ENCODE measurements at regions not wholly inside any gene's neighbourhood (a gene's known extent, or its start where the extent isn't known, plus 50 kb on each side); places are given as distances from the start of the nearest gene placed in this dataset.

DNA sequence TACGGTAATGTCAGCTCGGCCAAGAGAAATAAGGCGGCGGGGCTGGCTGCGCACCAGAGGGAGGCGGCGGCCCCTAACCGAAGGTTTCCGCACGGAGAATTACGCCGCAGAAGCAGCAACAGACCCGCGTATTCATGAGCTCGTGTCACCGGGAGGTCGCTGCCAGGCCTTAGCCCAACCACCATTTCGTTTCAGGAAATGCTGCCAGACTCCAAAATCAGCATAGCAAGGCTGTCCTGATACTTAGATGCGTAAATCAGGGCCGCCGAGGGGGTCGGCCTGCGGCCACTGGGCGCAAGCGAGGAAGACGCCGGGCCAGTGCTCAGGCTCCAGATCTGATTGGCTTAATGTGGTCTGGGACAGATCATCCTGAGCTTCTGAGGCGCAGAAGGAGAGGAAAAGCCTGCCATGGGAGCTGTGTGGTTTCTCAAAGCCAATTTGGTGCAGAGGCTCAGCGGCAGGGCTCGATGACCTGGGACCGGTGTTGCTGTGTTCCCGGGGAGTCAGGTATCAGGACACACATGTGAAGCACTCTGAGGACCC is 247.9 kb downstream of the BAMBI start:
- H3K27ac ChIP-seq: no peak overlapping the region
- H3K4me3 ChIP-seq (ENCODE audit: low read depth, low read length): no peak overlapping the region
- H3K27me3 ChIP-seq (ENCODE audit: insufficient read depth, low read depth, severe bottlenecking): peaks cover 5% of the 10 kb centered on the region
- TF ChIP-seq, protein P1, sequence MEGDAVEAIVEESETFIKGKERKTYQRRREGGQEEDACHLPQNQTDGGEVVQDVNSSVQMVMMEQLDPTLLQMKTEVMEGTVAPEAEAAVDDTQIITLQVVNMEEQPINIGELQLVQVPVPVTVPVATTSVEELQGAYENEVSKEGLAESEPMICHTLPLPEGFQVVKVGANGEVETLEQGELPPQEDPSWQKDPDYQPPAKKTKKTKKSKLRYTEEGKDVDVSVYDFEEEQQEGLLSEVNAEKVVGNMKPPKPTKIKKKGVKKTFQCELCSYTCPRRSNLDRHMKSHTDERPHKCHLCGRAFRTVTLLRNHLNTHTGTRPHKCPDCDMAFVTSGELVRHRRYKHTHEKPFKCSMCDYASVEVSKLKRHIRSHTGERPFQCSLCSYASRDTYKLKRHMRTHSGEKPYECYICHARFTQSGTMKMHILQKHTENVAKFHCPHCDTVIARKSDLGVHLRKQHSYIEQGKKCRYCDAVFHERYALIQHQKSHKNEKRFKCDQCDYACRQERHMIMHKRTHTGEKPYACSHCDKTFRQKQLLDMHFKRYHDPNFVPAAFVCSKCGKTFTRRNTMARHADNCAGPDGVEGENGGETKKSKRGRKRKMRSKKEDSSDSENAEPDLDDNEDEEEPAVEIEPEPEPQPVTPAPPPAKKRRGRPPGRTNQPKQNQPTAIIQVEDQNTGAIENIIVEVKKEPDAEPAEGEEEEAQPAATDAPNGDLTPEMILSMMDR (IDR thresholded peaks at IDR 0.05; ENCODE audit: low read depth, low read length): no peak
- H3K9me3 ChIP-seq (ENCODE audit: severe bottlenecking): no peaks in the 10 kb centered on the region
- no peak for DNase-seq
- no peaks in the 10 kb centered on the region for H3K36me3 ChIP-seq

DNA sequence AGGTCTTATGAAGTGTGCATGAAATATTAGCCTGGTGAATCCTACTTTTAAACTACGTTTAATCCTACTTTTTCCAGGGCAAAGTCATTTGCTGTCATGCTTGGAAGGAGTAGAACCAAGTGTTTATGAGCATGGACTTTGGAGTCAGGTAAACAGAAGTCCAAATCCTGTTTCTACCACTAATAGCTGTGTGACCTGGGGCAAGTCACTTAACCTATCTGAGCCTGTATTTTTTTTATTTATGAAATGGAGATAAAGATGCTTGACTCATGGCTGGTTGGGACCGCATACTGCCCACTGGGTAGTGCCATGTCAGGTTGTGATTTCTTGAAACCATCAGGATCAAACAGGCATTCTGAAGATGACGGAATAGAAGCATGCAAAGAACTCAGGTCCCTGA is 249.6 kb downstream of the BAMBI start:
- TF ChIP-seq, protein P1 (IDR thresholded peaks at IDR 0.05; ENCODE audit: low read depth, low read length): no peak
- no peak overlapping the region for H3K27ac ChIP-seq
- no peak overlapping the region for H3K4me3 ChIP-seq (ENCODE audit: low read depth, low read length)
- H3K36me3 ChIP-seq: no peaks in the 10 kb centered on the region
- no peaks in the 10 kb centered on the region for H3K9me3 ChIP-seq (ENCODE audit: severe bottlenecking)
- H3K27me3 ChIP-seq (ENCODE audit: insufficient read depth, low read depth, severe bottlenecking): peaks cover 2% of the 10 kb centered on the region
- DNase-seq: no peak

DNA sequence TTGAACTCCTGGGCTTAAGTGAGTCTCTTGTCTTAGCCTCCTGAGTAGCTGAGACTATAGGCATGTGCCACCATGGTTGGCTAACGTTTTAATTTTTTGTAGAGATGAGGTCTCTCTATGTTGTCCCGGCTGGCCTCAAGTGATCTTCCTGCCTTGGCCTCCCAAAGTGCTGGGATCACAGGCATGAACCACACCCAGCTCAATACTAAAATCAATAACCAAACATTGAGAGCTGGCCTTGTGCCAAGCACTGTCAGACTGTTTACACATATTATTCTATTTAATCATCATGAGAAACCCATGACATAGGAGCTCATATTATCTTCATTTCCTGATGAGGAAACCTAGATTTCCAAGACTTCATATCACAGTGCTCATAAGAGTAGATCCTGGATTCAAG is 251.2 kb downstream of the BAMBI start:
- Histone ChIP-seq H3K27ac (no peak overlapping the region), H3K27me3 (ENCODE audit: insufficient read depth, low read depth, severe bottlenecking) (peaks cover 2% of the 10 kb centered on the region), H3K36me3 (no peaks in the 10 kb centered on the region), H3K9me3 (ENCODE audit: severe bottlenecking) (no peaks in the 10 kb centered on the region), H3K4me3 (ENCODE audit: low read depth, low read length) (no peak overlapping the region)
- no peak for DNase-seq
- TF ChIP-seq, protein P1 (IDR thresholded peaks at IDR 0.05; ENCODE audit: low read depth, low read length): no peak

DNA sequence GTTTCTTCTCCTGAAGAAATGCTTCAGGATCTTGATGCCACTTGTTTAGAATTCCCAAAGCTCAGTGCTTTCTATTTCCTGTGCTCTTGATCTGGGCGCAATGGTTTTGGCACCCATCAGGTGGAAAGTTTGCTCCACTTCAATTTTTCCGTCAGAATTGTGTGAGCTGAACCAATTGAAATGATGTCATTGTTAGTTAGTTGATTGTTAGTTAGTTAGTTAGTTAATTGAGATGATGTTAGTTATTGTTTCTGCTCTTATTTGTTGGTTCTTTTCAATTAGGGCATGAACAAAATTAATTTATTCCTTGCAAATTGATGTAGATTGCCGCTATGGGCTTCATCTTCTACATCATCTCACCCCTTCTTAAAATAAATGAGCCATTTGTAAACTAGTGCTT is 252.6 kb downstream of the BAMBI start:
- no peaks in the 10 kb centered on the region for H3K27me3 ChIP-seq (ENCODE audit: insufficient read depth, low read depth, severe bottlenecking)
- H3K4me3 ChIP-seq (ENCODE audit: low read depth, low read length): no peak overlapping the region
- no peak overlapping the region for H3K27ac ChIP-seq
- TF ChIP-seq, protein P1 (IDR thresholded peaks at IDR 0.05; ENCODE audit: low read depth, low read length): no peak
- H3K36me3 ChIP-seq: no peaks in the 10 kb centered on the region
- no peak for DNase-seq
- no peaks in the 10 kb centered on the region for H3K9me3 ChIP-seq (ENCODE audit: severe bottlenecking)

DNA sequence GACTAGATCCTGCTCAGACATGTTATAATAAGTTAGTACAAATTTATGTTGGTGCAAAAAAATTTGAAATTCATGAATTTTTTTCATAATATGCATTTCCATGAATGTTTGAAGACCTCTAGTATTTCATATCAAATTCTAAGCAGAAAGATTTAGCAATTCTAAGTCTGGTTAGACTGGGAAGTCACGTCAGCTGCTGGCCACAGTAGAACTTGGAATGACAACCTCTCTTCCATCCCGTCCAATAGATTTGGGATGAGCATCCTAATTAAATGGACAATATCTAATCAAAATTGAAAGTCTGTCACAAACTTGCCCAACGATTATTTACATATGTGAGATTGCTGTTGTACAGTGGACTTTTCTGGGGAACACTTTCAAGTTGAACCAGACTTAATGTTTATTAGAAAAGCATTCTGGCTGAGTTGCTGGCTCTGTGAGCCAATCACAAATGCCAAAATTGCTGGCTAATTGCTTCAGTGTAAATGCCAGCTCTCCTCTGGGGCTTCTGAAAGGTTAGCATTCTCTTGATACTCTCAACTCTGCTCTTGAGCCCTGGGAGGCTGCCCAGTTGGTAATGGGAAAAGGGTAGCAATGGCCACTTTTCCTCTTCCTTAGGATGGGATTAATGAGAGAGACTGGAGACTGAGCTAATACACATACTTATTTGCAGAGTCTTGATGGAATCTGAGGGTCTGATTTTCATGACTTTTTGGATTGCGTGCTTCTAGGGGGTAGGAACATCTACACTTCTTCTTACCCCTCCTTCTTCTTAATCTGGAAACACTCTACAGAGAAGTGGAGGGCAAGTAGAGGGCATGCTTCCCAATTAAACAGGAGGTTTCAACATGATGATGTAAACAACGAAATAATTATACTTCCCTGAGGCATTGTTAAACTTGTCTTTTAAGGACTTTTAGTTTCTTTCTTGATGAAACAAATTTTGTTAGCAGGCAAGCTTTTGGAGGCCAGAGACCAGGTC is 253.5 kb downstream of the BAMBI start:
- H3K4me3 ChIP-seq (ENCODE audit: low read depth, low read length): no peak overlapping the region
- H3K36me3 ChIP-seq: no peaks in the 10 kb centered on the region
- TF ChIP-seq, protein P1 (IDR thresholded peaks at IDR 0.05; ENCODE audit: low read depth, low read length): no peak
- no peak for DNase-seq
- no peak overlapping the region for H3K27ac ChIP-seq
- H3K27me3 ChIP-seq (ENCODE audit: insufficient read depth, low read depth, severe bottlenecking): no peaks in the 10 kb centered on the region
- H3K9me3 ChIP-seq (ENCODE audit: severe bottlenecking): no peaks in the 10 kb centered on the region

Data from WERI-Rb-1 (cell line).